ENCODE measurements at regions not wholly inside any gene's neighbourhood (a gene's known extent, or its start where the extent isn't known, plus 50 kb on each side); places are given as distances from the start of the nearest gene placed in this dataset.

- no peak for TF ChIP-seq CTCF (IDR thresholded peaks at IDR 0.05)
- H3K4me1 ChIP-seq, result no peaks in the 10 kb centered on the region
- intact Hi-C loops (cut with DNase I), result no loop called here
Observed at GRCh38 chr6:165863801-165864200, 200.8 kb upstream of the PDE10A start.

GRCh38 chr6:165862813-165863212 is 199.8 kb upstream of the PDE10A start:
- no peaks in the 10 kb centered on the region for H3K27me3 ChIP-seq
- no peaks in the 10 kb centered on the region for H3K4me1 ChIP-seq

More at GRCh38 chr6:165863801-165864200, 200.8 kb upstream of the PDE10A start:
- Histone ChIP-seq H3K9me3 (no peaks in the 10 kb centered on the region), H3K9ac (ENCODE audit: low read depth in 2 of 2, low read length in 2 of 2) (no peak overlapping the region), H3K27ac (no peak overlapping the region), H3K4me3 (no peak overlapping the region), H3K36me3 (no peaks in the 10 kb centered on the region), H3K27me3 (no peaks in the 10 kb centered on the region)
- no peak for DNase-seq

GRCh38 chr6:165861226-165861625 is 198.2 kb upstream of the PDE10A start:
- intact Hi-C loops (cut with DNase I), result no loop called here
- no peak for TF ChIP-seq CTCF (IDR thresholded peaks at IDR 0.05)
- H3K27me3 ChIP-seq, result no peaks in the 10 kb centered on the region

More at GRCh38 chr6:165862813-165863212, 199.8 kb upstream of the PDE10A start:
- intact Hi-C loops (cut with DNase I), result no loop called here
- no peak overlapping the region for H3K27ac ChIP-seq
- H3K4me3 ChIP-seq, result no peak overlapping the region
- H3K9ac ChIP-seq (ENCODE audit: low read depth in 2 of 2, low read length in 2 of 2), result no peak overlapping the region
- H3K9me3 ChIP-seq, result no peaks in the 10 kb centered on the region
- no peak for TF ChIP-seq CTCF (IDR thresholded peaks at IDR 0.05)
- H3K36me3 ChIP-seq, result no peaks in the 10 kb centered on the region
- no peak for DNase-seq

GRCh38 chr6:165858586-165858985 is 195.5 kb upstream of the PDE10A start:
- H3K27ac ChIP-seq, result no peak overlapping the region
- no peaks in the 10 kb centered on the region for H3K36me3 ChIP-seq
- no peak for TF ChIP-seq CTCF (IDR thresholded peaks at IDR 0.05)
- no peak for DNase-seq
- H3K4me3 ChIP-seq, result no peak overlapping the region
- no peak overlapping the region for H3K9ac ChIP-seq (ENCODE audit: low read depth in 2 of 2, low read length in 2 of 2)
- no peaks in the 10 kb centered on the region for H3K9me3 ChIP-seq
- intact Hi-C loops (cut with DNase I), result loop anchor here (10.0 kb wide), 1 partner anchor 424 kb away; no protein-coding TSS in a partner anchor
- peaks cover 13% of the 10 kb centered on the region for H3K27me3 ChIP-seq
- no peaks in the 10 kb centered on the region for H3K4me1 ChIP-seq

More at GRCh38 chr6:165861226-165861625, 198.2 kb upstream of the PDE10A start:
- Histone ChIP-seq H3K9me3 (no peaks in the 10 kb centered on the region), H3K4me3 (no peak overlapping the region), H3K27ac (no peak overlapping the region), H3K36me3 (no peaks in the 10 kb centered on the region), H3K9ac (ENCODE audit: low read depth in 2 of 2, low read length in 2 of 2) (no peak overlapping the region), H3K4me1 (no peaks in the 10 kb centered on the region)
- no peak for DNase-seq

- no peak for TF ChIP-seq CTCF (IDR thresholded peaks at IDR 0.05)
- peaks cover 20% of the 10 kb centered on the region for H3K27me3 ChIP-seq
- no peak overlapping the region for H3K27ac ChIP-seq
- no peaks in the 10 kb centered on the region for H3K36me3 ChIP-seq
- H3K4me1 ChIP-seq, result no peaks in the 10 kb centered on the region
- H3K4me3 ChIP-seq, result no peak overlapping the region
- H3K9ac ChIP-seq (ENCODE audit: low read depth in 2 of 2, low read length in 2 of 2), result no peak overlapping the region
- DNase-seq, result no peak
- no peaks in the 10 kb centered on the region for H3K9me3 ChIP-seq
- intact Hi-C loops (cut with DNase I), result loop anchor here (10.0 kb wide), 1 partner anchor 421 kb away; no protein-coding TSS in a partner anchor
Observed at GRCh38 chr6:165855856-165856255, 192.8 kb upstream of the PDE10A start.

Measured in colonic mucosa (tissue), 4 donors.